BLaER1 (cell line): ENCODE measurements at regions not wholly inside any gene's neighbourhood (a gene's known extent, or its start where the extent isn't known, plus 50 kb on each side); places are given as distances from the start of the nearest gene placed in this dataset.
"Not testable (repeated sequence)": the region's sequence is repeated elsewhere in the genome, so short reads cannot be mapped to it uniquely, and the experiment has no call there.

ENCODE experiments used
- H3K27ac ChIP-seq: shearing (Covaris generic); formaldehyde crosslinking; 2 replicates; pipeline ENCODE4 v1.8.1; 2022
- H3K27me3 ChIP-seq: shearing (Covaris generic); formaldehyde crosslinking; 2 replicates; pipeline ENCODE4 v1.8.1; 2022
- H3K36me3 ChIP-seq: shearing (Covaris generic); formaldehyde crosslinking; 2 replicates; pipeline ENCODE4 v1.8.1; 2022
- H3K4me1 ChIP-seq: shearing (Covaris generic); formaldehyde crosslinking; 2 replicates; pipeline ENCODE4 v1.8.1; 2022
- H3K4me2 ChIP-seq: shearing (Covaris generic); formaldehyde crosslinking; 2 replicates; pipeline ENCODE4 v1.8.1; 2022
- H3K4me3 ChIP-seq: shearing (Covaris generic); formaldehyde crosslinking; 2 replicates; pipeline ENCODE4 v1.8.1; 2022
- H3K9ac ChIP-seq: shearing (Covaris generic); formaldehyde crosslinking; 2 replicates; pipeline ENCODE4 v1.8.1; 2022
- H3K9me3 ChIP-seq: shearing (Covaris generic); formaldehyde crosslinking; 2 replicates; pipeline ENCODE4 v1.8.1; 2022
- H4K20me1 ChIP-seq: shearing (Covaris generic); formaldehyde crosslinking; 2 replicates; pipeline ENCODE4 v1.8.1; 2022
- Cebpa-rat ChIP-seq: shearing (Covaris generic); IDR thresholded peaks from 2 replicates; pipeline ENCODE4 v1.8.1; 2022

DNA sequence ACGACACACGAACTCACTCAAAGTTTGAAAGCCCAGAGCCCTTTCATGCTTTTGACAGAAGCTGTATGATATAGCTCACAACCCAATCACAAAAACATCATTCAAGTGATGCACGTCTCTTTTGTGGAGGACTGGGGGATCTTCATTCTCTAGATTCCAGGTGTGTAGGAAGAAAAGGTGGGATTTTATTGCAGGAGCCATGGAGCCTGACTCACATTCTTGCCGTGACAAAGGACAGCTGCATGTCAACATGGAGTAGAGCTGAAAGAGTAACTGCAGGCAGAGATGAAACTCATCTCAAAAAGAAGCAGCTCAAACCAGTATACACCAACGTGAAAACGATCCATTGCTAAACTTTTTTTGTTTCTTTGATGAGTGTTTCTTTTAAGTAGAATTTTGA is 50.9 kb upstream of the PDE1A start:
- Histone ChIP-seq H3K4me3 (no peak overlapping the region), H3K27me3 (no peaks in the 10 kb centered on the region), H3K36me3 (no peaks in the 10 kb centered on the region), H3K9ac (no peak overlapping the region), H3K27ac (no peak overlapping the region), H3K9me3 (peaks cover 4% of the 10 kb centered on the region; the same call in 1 of the 2 replicates), H4K20me1 (no peaks in the 10 kb centered on the region), H3K4me1 (peaks cover 4% of the 10 kb centered on the region; the same call in 1 of the 2 replicates), H3K4me2 (no peak overlapping the region)
- no peak for TF ChIP-seq Cebpa-rat

DNA sequence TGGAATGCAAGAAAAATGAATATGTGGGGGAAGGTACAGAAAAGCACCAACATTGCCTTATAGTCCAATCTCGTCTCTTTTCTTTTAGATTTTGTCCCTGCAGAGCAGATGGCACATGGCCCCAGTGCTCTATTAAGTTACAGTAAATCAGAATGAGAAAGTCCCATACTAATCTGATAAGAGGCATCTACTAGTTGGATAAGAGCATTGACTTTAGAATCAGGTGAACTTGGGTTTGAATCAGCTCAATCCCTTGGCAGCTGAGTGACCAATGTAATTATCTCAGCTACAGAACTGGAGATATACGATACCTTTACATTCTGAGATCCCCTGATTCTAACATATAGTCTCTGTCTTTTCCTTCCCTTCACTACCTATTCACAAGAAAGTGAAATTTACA is 54.8 kb upstream of the PDE1A start:
- no peak overlapping the region for H3K9ac ChIP-seq
- H3K9me3 ChIP-seq, result no peaks in the 10 kb centered on the region
- H3K27ac ChIP-seq, result no peak overlapping the region
- no peaks in the 10 kb centered on the region for H3K36me3 ChIP-seq
- H4K20me1 ChIP-seq, result no peaks in the 10 kb centered on the region
- H3K4me2 ChIP-seq, result no peak overlapping the region
- H3K4me3 ChIP-seq, result no peak overlapping the region
- H3K27me3 ChIP-seq, result no peaks in the 10 kb centered on the region
- no peak for TF ChIP-seq Cebpa-rat
- peaks cover 4% of the 10 kb centered on the region; the same call in 1 of the 2 replicates for H3K4me1 ChIP-seq

DNA sequence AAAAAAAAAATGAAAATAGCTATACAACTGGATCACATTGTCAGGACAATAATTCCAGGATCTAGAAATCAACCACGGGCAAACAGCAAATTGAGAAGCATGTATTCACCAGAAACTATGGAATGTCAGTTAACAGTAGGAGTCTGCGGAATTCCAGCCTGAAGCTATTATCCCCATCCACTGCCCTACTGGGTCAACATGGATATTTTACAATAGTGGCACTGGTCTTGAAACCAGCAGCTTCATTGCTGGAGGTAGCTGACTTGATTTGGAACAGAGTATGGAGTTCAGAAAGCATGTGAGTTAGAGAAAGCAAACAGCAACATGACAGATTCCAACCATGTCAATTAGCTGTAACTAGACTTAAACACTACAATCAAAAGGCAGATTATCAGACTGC is 55.7 kb upstream of the PDE1A start:
- H3K27me3 ChIP-seq, result no peaks in the 10 kb centered on the region
- H3K27ac ChIP-seq, result no peak overlapping the region
- TF ChIP-seq Cebpa-rat, result no peak
- H3K4me2 ChIP-seq, result no peak overlapping the region
- H3K9me3 ChIP-seq, result no peaks in the 10 kb centered on the region
- no peak overlapping the region for H3K4me3 ChIP-seq
- H4K20me1 ChIP-seq, result no peaks in the 10 kb centered on the region
- peaks cover 4% of the 10 kb centered on the region; the same call in 1 of the 2 replicates for H3K4me1 ChIP-seq
- no peaks in the 10 kb centered on the region for H3K36me3 ChIP-seq
- no peak overlapping the region for H3K9ac ChIP-seq

DNA sequence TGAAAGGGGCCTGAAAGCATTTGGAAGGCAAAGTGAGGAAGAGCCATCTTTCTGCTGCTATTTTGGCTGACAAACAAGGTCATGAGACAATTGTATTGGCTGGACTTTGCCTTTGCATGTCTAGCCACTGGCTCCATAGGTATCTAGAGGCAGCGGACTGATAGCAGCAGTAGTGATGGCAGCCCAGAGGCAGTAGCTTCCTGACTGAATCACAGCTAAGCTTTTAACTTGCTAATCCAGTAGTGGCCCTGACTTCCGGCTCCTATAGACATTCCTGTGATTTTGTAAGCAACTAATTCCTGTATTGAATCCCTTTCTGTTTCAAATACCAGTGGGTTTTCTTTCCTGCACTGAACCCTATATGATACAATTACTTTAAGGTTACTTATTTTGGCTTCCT is 69.8 kb upstream of the PDE1A start:
- H3K4me1 ChIP-seq, result no peaks in the 10 kb centered on the region
- H3K4me2 ChIP-seq, result no peak overlapping the region
- TF ChIP-seq Cebpa-rat, result no peak
- no peaks in the 10 kb centered on the region for H3K27me3 ChIP-seq
- no peak overlapping the region for H3K9ac ChIP-seq
- no peak overlapping the region for H3K4me3 ChIP-seq
- no peaks in the 10 kb centered on the region for H3K9me3 ChIP-seq
- no peak overlapping the region for H3K27ac ChIP-seq
- no peaks in the 10 kb centered on the region for H4K20me1 ChIP-seq
- no peaks in the 10 kb centered on the region for H3K36me3 ChIP-seq

DNA sequence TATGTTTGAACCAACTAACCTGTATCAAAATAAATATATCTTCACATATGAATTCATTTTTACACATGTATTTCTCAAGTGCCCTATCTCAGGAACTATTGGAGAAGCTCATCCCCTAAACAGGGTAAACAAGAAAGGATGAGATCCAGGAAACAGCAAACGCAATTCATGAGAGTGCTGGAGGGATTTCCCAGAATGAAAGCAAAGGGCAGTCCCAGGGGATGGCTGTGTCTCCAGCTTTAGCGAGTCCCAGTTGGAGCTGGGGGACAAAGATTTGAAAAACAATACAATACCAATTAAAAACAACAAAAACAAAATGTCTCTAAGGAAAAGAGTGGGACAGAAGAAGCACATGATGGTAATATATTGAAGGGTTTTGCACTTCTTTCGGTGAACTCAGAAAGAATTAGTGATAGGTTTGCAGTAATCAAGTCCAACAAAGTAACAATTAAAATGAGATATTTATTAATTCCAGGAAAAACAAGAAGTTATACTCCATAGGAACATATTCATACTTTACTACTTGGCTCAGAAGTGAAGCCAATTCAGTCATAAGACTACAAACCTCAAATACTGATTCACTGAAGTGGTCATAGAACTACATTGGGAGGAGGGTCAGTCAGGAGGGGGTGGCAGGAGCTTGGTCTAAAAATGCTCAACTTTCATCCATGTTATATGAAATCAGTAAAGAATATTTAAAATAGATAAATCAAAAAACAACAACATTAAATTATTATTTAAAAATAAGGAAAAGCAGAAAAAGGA is 73.1 kb upstream of the PDE1A start:
- TF ChIP-seq Cebpa-rat, result no peak
- no peaks in the 10 kb centered on the region for H3K36me3 ChIP-seq
- H3K4me3 ChIP-seq, result no peak overlapping the region
- H3K4me1 ChIP-seq, result no peaks in the 10 kb centered on the region
- H3K9me3 ChIP-seq, result no peaks in the 10 kb centered on the region
- no peak overlapping the region for H3K4me2 ChIP-seq
- no peak overlapping the region for H3K27ac ChIP-seq
- H3K27me3 ChIP-seq, result no peaks in the 10 kb centered on the region
- H3K9ac ChIP-seq, result no peak overlapping the region
- H4K20me1 ChIP-seq, result no peaks in the 10 kb centered on the region

DNA sequence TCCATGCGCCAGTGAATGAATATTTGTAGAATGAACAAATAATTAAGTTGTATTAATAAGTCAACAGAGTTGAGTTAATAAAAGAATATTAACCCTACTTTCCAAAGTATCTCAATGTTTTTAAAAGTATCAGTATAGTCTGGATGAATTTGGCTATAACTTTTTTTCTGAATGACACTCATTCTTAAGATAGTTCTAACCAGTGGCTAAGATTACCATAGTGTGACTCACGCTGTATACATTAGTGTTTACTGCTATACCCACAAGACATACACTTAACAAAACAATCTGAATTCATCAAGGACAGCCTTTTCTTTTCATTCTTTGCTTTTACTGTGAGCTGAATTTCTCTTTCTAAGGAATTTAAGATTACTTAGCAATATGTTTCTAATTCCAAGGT is 77.0 kb upstream of the PDE1A start:
- H3K27me3 ChIP-seq, result no peaks in the 10 kb centered on the region
- no peaks in the 10 kb centered on the region for H3K9me3 ChIP-seq
- no peaks in the 10 kb centered on the region for H4K20me1 ChIP-seq
- no peak overlapping the region for H3K4me2 ChIP-seq
- H3K4me3 ChIP-seq, result no peak overlapping the region
- no peak overlapping the region for H3K9ac ChIP-seq
- TF ChIP-seq Cebpa-rat, result no peak
- H3K27ac ChIP-seq, result no peak overlapping the region
- no peaks in the 10 kb centered on the region for H3K36me3 ChIP-seq
- no peaks in the 10 kb centered on the region for H3K4me1 ChIP-seq

DNA sequence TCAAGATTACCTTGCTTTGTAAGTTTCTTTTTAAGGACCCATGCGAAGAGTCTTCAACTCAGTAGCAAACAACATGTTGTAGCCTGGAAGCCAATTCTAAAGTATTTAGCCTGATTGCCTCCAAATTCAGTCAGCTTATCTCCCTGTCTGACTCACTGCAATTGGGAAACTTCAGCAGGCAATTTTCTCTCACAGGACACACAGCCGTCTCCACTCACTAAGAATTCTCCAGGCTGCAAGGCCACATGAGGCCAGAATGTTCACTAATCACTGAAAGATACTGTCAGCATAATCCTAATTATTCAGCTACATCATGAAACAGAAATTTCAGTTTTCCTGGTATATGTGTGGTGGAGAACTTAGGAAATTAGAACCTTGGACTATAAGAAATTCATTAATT is 78.1 kb upstream of the PDE1A start:
- TF ChIP-seq Cebpa-rat, result no peak
- Histone ChIP-seq H3K27me3 (no peaks in the 10 kb centered on the region), H3K27ac (no peak overlapping the region)

DNA sequence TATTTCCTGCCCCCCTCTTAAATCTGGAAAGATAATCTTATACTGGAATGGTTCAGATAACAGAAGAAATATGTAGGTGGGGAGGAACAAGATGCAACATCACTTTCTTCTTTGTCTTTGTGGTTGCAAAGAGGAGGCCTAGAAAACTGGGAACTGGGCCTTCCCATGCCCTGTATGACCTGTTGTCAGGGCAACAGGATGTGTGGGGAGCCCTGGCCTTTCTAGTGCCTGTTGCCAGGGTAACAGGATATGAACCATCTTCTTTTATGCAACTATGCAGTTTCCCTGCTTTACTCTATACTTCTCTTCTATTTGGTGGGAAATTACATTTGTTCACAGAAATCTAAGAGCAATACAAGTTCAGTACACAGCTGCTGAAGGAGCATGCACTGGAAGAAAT is 79.8 kb upstream of the PDE1A start:
- Histone ChIP-seq H3K27ac (no peak overlapping the region), H3K9ac (no peak overlapping the region), H3K9me3 (no peaks in the 10 kb centered on the region), H3K4me3 (no peak overlapping the region), H3K4me2 (no peak overlapping the region), H3K36me3 (no peaks in the 10 kb centered on the region), H4K20me1 (no peaks in the 10 kb centered on the region), H3K27me3 (no peaks in the 10 kb centered on the region), H3K4me1 (no peaks in the 10 kb centered on the region)
- no peak for TF ChIP-seq Cebpa-rat

More for the DNA sequence above, 78.1 kb upstream of the PDE1A start:
- Histone ChIP-seq H3K4me3 (no peak overlapping the region), H3K4me1 (no peaks in the 10 kb centered on the region), H3K9ac (no peak overlapping the region), H4K20me1 (no peaks in the 10 kb centered on the region), H3K36me3 (no peaks in the 10 kb centered on the region), H3K4me2 (no peak overlapping the region), H3K9me3 (no peaks in the 10 kb centered on the region)

DNA sequence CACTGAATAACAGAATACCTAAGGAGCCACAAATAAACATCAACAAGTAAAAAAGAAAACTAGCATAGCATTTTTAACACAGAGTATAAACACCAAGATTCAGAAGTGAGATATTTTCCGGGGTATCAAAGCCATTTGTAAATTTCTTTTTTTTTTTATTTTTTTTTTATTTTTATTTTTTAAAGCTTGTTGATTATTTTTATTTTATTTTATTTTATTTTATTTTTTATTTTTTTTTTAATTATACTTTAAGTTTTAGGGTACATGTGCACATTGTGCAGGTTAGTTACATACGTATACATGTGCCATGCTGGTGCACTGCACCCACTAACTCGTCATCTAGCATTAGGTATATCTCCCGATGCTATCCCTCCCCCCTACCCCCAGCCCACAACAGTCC is 81.7 kb upstream of the PDE1A start:
- not testable (repeated sequence) for H3K4me2 ChIP-seq, H3K27ac ChIP-seq, H3K36me3 ChIP-seq, H3K4me1 ChIP-seq, H3K27me3 ChIP-seq, H4K20me1 ChIP-seq, H3K4me3 ChIP-seq, H3K9me3 ChIP-seq, H3K9ac ChIP-seq

DNA sequence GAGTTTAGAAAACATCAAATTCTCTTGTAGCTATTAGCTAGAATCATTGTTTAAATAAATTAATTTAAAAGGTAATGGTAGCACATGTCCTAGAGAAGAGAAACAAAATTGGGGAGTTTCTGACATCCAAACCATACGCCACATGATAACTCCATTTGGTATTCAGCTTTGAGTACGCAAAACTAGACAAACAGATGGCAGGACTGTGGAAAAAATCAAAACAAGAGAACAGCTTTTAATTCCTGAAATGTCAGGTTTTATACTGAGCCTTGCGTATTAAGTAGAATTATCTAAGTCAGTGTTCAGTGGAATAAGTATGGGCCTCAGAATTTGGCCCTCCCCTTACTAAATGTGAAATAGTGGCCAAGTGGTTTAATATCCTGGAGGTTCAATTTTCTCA is 82.4 kb upstream of the PDE1A start:
- Histone ChIP-seq H3K27ac (no peak overlapping the region), H3K4me2 (no peak overlapping the region), H3K9ac (no peak overlapping the region), H3K4me1 (no peaks in the 10 kb centered on the region), H3K4me3 (no peak overlapping the region), H3K36me3 (no peaks in the 10 kb centered on the region), H4K20me1 (no peaks in the 10 kb centered on the region), H3K27me3 (no peaks in the 10 kb centered on the region), H3K9me3 (no peaks in the 10 kb centered on the region)
- TF ChIP-seq Cebpa-rat, result no peak
